H9 (cell line): ENCODE measurements at regions not wholly inside any gene's neighbourhood (a gene's known extent, or its start where the extent isn't known, plus 50 kb on each side); places are given as distances from the start of the nearest gene placed in this dataset.

Source experiments
- DNase-seq: peaks from one replicate; pipeline ENCODE4 v3.0.0-alpha.2; 2017
- H2AFZ ChIP-seq: one replicate; pipeline ENCODE4 v1.6.1; 2013; ENCODE audit warnings: mild to moderate bottlenecking, low read length, control low read depth, moderate library complexity
- H2AK5ac ChIP-seq: 2 replicates; pipeline ENCODE4 v1.6.1; 2013; ENCODE audit warnings: low read length, control low read depth, mixed read lengths; ENCODE audit not compliant: insufficient read length
- H2BK120ac ChIP-seq: one replicate; pipeline ENCODE4 v1.6.1; 2013; ENCODE audit warnings: low read depth, mild to moderate bottlenecking, low read length, control low read depth, inconsistent platforms; ENCODE audit not compliant: poor library complexity, severe bottlenecking
- H2BK12ac ChIP-seq: 2 replicates; pipeline ENCODE4 v1.6.1; 2013; ENCODE audit warnings: low read length, control low read depth, mixed read lengths, low read depth; ENCODE audit not compliant: insufficient read length
- H2BK15ac ChIP-seq: 2 replicates; pipeline ENCODE4 v1.6.1; 2013; ENCODE audit warnings: low read depth, low read length, control low read depth
- H2BK20ac ChIP-seq: one replicate; pipeline ENCODE4 v1.6.1; 2013; ENCODE audit warnings: low read depth, mild to moderate bottlenecking, low read length, control low read depth, inconsistent platforms; ENCODE audit not compliant: poor library complexity, severe bottlenecking
- H2BK5ac ChIP-seq: 2 replicates; pipeline ENCODE4 v1.6.1; 2013; ENCODE audit warnings: low read length, control low read depth, mixed read lengths; ENCODE audit not compliant: insufficient read length
- H3K14ac ChIP-seq: 2 replicates; pipeline ENCODE4 v1.6.1; 2013; ENCODE audit warnings: low read length, control low read depth; ENCODE audit not compliant: insufficient read depth
- H3K18ac ChIP-seq: 2 replicates; pipeline ENCODE4 v1.6.1; 2013; ENCODE audit warnings: low read depth, mild to moderate bottlenecking, mixed read lengths, low read length, control low read depth; ENCODE audit not compliant: insufficient read length
- H3K23ac ChIP-seq: 2 replicates; pipeline ENCODE4 v1.6.1; 2013; ENCODE audit warnings: low read length, control low read depth, mixed read lengths, low read depth; ENCODE audit not compliant: insufficient read length
- H3K23me2 ChIP-seq: 2 replicates; pipeline ENCODE4 v1.6.1; 2013; ENCODE audit warnings: low read depth, mild to moderate bottlenecking, mixed read lengths, low read length, control low read depth; ENCODE audit not compliant: insufficient read length, poor library complexity, severe bottlenecking
- H3K27ac ChIP-seq: 2 replicates; pipeline ENCODE4 v1.5.1; 2013; ENCODE audit warnings: low read length, control low read depth, mixed read lengths, low read depth; ENCODE audit not compliant: insufficient read length
- H3K27me3 ChIP-seq: 2 replicates; pipeline ENCODE4 v1.6.1; 2013; ENCODE audit warnings: low read length, control low read depth, inconsistent platforms; ENCODE audit not compliant: insufficient read depth
- H3K4ac ChIP-seq: 2 replicates; pipeline ENCODE4 v1.6.1; 2013; ENCODE audit warnings: low read depth, mild to moderate bottlenecking, control low read depth, inconsistent platforms, low read length, moderate library complexity
- H3K4me1 ChIP-seq: 2 replicates; pipeline ENCODE4 v1.6.1; 2013; ENCODE audit warnings: low read length, control low read depth, inconsistent platforms; ENCODE audit not compliant: insufficient read depth
- H3K4me2 ChIP-seq: 2 replicates; pipeline ENCODE4 v1.6.1; 2013; ENCODE audit warnings: low read length, control low read depth, mixed read lengths; ENCODE audit not compliant: insufficient read length, insufficient read depth
- H3K56ac ChIP-seq: 2 replicates; pipeline ENCODE4 v1.6.1; 2013; ENCODE audit warnings: low read depth, mild to moderate bottlenecking, mixed read lengths, low read length, control low read depth; ENCODE audit not compliant: insufficient read length
- H3K79me1 ChIP-seq: 2 replicates; pipeline ENCODE4 v1.6.1; 2013; ENCODE audit warnings: low read depth, mild to moderate bottlenecking, moderate library complexity, low read length, control low read depth, inconsistent platforms; ENCODE audit not compliant: insufficient read depth, poor library complexity, severe bottlenecking
- H3K79me2 ChIP-seq: 2 replicates; pipeline ENCODE4 v1.6.1; 2013; ENCODE audit warnings: low read length, control low read depth, inconsistent platforms; ENCODE audit not compliant: insufficient read depth
- H3K9ac ChIP-seq: 2 replicates; pipeline ENCODE4 v1.6.1; 2013; ENCODE audit warnings: low read length, control low read depth, mixed read lengths; ENCODE audit not compliant: insufficient read length; ENCODE audit errors: extremely low read depth
- H3K9me3 ChIP-seq: one replicate; pipeline ENCODE4 v1.6.1; 2013; ENCODE audit warnings: low read depth, low read length, inconsistent platforms; ENCODE audit not compliant: control insufficient read depth
- H3T11ph ChIP-seq: one replicate; pipeline ENCODE4 v1.6.1; 2013; ENCODE audit warnings: mild to moderate bottlenecking, low read length, control low read depth, inconsistent platforms
- H4K20me1 ChIP-seq: one replicate; pipeline ENCODE4 v1.6.1; 2013; ENCODE audit not compliant: control insufficient read depth, insufficient read length, insufficient read depth
- H4K5ac ChIP-seq: 2 replicates; pipeline ENCODE4 v1.6.1; 2013; ENCODE audit warnings: low read depth, mild to moderate bottlenecking, mixed read lengths, low read length, control low read depth; ENCODE audit not compliant: insufficient read length
- H4K8ac ChIP-seq: replicated peaks from 2 replicates; pipeline ENCODE4 v1.6.1; 2013; ENCODE audit warnings: low read length, control low read depth, mixed read lengths, low read depth; ENCODE audit not compliant: insufficient read length
- H4K91ac ChIP-seq: 2 replicates; pipeline ENCODE4 v1.6.1; 2013; ENCODE audit warnings: low read depth, mild to moderate bottlenecking, moderate library complexity, mixed read lengths, low read length, control low read depth; ENCODE audit not compliant: insufficient read length
- H3K27ac Mint-ChIP-seq, 3 experiments: 2 replicates in 2 of 3; 3 replicates in 1 of 3; pipeline ENCODE4 v1.8.0; 2020 to 2021; ENCODE audit warnings: mixed read lengths in 3 of 3, mild to moderate bottlenecking in 1 of 3, moderate library complexity in 1 of 3
- H3K27me3 Mint-ChIP-seq: 2 replicates; pipeline ENCODE4 v1.8.0; 2021; ENCODE audit warnings: low read depth, mild to moderate bottlenecking, moderate library complexity, mixed read lengths
- H3K36me3 Mint-ChIP-seq, 3 experiments: 2 replicates in 2 of 3; 3 replicates in 1 of 3; pipeline ENCODE4 v1.8.0; 2020 to 2021; ENCODE audit warnings: low read depth in 3 of 3, mixed read lengths in 3 of 3; ENCODE audit not compliant: insufficient read depth in 1 of 3
- H3K4me1 Mint-ChIP-seq, 2 experiments: 2 replicates each; pipeline ENCODE4 v1.8.0; 2020; ENCODE audit warnings: mixed read lengths in 2 of 2
- H3K4me3 Mint-ChIP-seq, 2 experiments: 2 replicates in 1 of 2; 3 replicates in 1 of 2; pipeline ENCODE4 v1.8.0; 2020 to 2021; ENCODE audit warnings: mild to moderate bottlenecking in 2 of 2, mixed read lengths in 2 of 2, moderate library complexity in 1 of 2
- H3K9me3 Mint-ChIP-seq, 2 experiments: 2 replicates in 1 of 2; 3 replicates in 1 of 2; pipeline ENCODE4 v1.8.0; 2020; ENCODE audit warnings: mild to moderate bottlenecking in 2 of 2, mixed read lengths in 2 of 2, moderate library complexity in 1 of 2
- CTCF ChIP-seq: fragments of 200-600 bp; sonication (generic); conservative IDR thresholded peaks from 3 replicates; pipeline ENCODE4 v1.8.0; 2021; ENCODE audit warnings: antibody characterized with exemption, mild to moderate bottlenecking
- WGBS: extraction: QIAGEN DNeasy Blood & Tissue Kit; methylation state at CpG from one replicate; pipeline ENCODE4 v1.1.7; 2013; ENCODE audit warnings: missing lambda C conversion rate, low lambda C conversion rate, mixed read lengths; ENCODE audit not compliant: insufficient read length; ENCODE audit errors: extremely low coverage; 5-methylcytosine and 5-hydroxymethylcytosine counted together

DNA sequence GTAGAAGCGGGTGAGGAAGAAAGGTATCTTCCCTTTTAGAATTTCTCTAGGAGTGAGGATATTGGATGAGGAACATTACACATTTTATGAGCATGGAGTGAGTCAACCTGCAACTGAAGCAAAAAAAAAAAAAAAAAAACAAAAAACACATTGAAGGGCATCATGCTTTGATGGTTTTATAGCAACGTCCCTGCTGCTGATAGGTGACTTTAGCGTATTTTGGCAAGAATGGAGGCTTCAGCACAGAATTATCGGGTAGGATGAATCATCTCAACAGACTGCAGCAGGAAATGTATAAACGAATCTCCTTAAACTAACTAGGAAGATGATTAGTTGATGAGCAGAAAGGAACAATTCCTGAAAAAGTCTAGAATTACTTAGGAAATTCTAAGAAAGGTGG, 1359.6 kb upstream of the ATXN8OS start:
- H3K4ac ChIP-seq: no peak overlapping the region
- no peak overlapping the region for H2BK120ac ChIP-seq
- Mint-ChIP-seq H3K27me3 (no peaks in the 10 kb centered on the region), H3K4me3 (no peak overlapping the region), H3K27ac (peak overlapping the region in 1 of 3 experiments; percentile 53; a peak in 3 of 7 replicates), H3K9me3 (no peaks in the 10 kb centered on the region), H3K4me1 (peaks cover 16 to 17% of the 10 kb centered on the region in 2 experiments), H3K36me3 (no peaks in the 10 kb centered on the region)
- no peaks in the 10 kb centered on the region for H3K9me3 ChIP-seq
- no peak overlapping the region for H2BK20ac ChIP-seq
- no peak overlapping the region for H2BK5ac ChIP-seq
- H2BK15ac ChIP-seq: no peak overlapping the region
- H4K5ac ChIP-seq: no peak overlapping the region
- H3K23me2 ChIP-seq: no peaks in the 10 kb centered on the region
- no peak overlapping the region for H4K8ac ChIP-seq
- H4K20me1 ChIP-seq: no peaks in the 10 kb centered on the region
- H3K23ac ChIP-seq: no peak overlapping the region
- no peak overlapping the region for H2AFZ ChIP-seq
- H4K91ac ChIP-seq: no peak overlapping the region
- no peak overlapping the region for H2AK5ac ChIP-seq
- no peak for DNase-seq
- H3K18ac ChIP-seq: no peak overlapping the region
- H3K27me3 ChIP-seq: no peaks in the 10 kb centered on the region
- no peak overlapping the region for H3K27ac ChIP-seq
- no peak overlapping the region for H3K14ac ChIP-seq
- no CpG with 5 or more reads among the region's 5 CpGs for WGBS
- H3K4me1 ChIP-seq: no peaks in the 10 kb centered on the region
- TF ChIP-seq CTCF: no peak
- H3K56ac ChIP-seq: no peak overlapping the region
- no peak overlapping the region for H3K4me2 ChIP-seq
- no peaks in the 10 kb centered on the region for H3K79me1 ChIP-seq
- H3T11ph ChIP-seq: no peak overlapping the region
- no peaks in the 10 kb centered on the region for H3K79me2 ChIP-seq
- no peak overlapping the region for H3K9ac ChIP-seq
- no peak overlapping the region for H2BK12ac ChIP-seq
